ENCODE measurements at regions not wholly inside any gene's neighbourhood (a gene's known extent, or its start where the extent isn't known, plus 50 kb on each side); places are given as distances from the start of the nearest gene placed in this dataset.

DNA sequence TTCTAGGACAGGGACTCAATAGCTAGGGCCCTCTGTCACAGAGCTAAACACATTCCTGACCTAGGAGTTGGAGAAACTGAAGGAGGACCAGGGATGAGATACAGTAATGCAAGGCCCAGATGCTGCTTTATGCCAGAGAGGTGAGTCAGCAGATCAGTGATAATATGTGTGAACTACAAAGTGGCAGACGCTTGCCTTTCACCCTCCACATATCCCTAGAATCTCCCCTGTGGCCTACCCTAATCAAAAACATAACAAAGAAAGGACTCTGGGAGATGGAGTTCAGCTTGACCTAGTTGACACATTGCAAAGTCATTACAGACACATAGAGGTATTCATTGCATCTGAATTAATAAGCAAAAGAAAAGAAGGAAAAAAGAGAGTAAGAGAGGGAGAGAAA is 417.6 kb upstream of the DYNLRB2 start:
- no peak for TF ChIP-seq TAF1 (IDR thresholded peaks at IDR 0.05; ENCODE audit: low read depth, low read length)
- TF ChIP-seq POLR2A (IDR thresholded peaks at IDR 0.05; ENCODE audit: low read depth, low read length), result no peak
